ENCODE measurements at regions not wholly inside any gene's neighbourhood (a gene's known extent, or its start where the extent isn't known, plus 50 kb on each side); places are given as distances from the start of the nearest gene placed in this dataset.

DNA sequence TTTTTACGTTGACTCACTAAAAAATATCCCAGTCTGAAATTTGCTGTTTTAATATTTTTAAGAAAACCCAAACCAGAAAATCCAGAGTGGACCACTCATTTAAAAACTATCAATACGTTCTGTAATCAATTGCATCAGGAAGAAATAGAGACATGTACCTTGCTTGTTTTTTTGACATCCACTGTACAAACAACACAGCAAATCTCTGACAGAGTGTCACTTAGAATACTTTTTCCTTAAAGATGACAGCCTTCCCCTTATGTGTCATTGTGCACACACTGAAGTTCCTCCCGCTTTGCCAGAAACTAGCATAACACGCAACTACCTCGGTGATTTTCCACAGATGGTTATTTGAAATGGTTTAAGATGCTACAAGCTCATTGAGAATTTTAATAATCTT, 321.7 kb upstream of the PFKP start:
- no peak overlapping the region for H3K4me3 ChIP-seq
- TF ChIP-seq, protein P1, sequence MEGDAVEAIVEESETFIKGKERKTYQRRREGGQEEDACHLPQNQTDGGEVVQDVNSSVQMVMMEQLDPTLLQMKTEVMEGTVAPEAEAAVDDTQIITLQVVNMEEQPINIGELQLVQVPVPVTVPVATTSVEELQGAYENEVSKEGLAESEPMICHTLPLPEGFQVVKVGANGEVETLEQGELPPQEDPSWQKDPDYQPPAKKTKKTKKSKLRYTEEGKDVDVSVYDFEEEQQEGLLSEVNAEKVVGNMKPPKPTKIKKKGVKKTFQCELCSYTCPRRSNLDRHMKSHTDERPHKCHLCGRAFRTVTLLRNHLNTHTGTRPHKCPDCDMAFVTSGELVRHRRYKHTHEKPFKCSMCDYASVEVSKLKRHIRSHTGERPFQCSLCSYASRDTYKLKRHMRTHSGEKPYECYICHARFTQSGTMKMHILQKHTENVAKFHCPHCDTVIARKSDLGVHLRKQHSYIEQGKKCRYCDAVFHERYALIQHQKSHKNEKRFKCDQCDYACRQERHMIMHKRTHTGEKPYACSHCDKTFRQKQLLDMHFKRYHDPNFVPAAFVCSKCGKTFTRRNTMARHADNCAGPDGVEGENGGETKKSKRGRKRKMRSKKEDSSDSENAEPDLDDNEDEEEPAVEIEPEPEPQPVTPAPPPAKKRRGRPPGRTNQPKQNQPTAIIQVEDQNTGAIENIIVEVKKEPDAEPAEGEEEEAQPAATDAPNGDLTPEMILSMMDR (IDR thresholded peaks at IDR 0.05) = no peak
- ATAC-seq (no peak), DNase-seq (no peak)
- intact Hi-C loops (cut with DNase I) = no loop called here
- no peaks in the 10 kb centered on the region for H3K9me3 ChIP-seq
- H3K27ac ChIP-seq = no peak overlapping the region
- H3K27me3 ChIP-seq = no peaks in the 10 kb centered on the region
- H3K36me3 ChIP-seq = no peaks in the 10 kb centered on the region
- no peaks in the 10 kb centered on the region for H3K4me1 ChIP-seq

DNA sequence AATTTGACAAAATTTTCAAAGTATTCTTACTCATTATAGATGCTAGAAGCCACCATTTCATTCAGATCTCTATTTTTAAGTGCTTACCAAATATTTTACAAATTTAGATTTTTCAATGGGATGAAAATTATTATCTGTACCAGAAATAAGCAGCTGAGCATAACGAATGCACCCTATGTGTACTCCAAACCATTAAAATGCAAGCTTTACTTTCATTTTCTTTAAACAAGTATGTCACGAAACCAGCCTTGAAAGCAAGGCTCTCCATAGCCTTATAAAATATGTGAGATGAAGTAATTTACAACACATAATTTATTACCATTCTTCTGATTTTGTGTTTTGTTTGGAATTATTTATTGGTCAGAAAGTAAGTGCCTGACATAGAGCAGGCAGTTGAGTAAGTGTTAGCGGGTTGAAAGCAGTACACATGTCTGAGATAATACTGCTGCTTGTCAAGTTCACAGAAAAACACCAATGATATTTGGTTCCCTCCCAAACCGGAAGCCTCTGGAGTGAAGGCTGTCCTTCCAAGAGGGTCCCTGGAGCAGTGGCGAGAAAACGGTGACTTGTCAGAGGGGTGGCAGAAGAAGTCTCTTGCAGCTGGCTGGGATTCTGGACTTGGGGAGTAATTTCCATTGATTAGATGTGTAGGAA, 322.7 kb upstream of the PFKP start:
- Histone ChIP-seq H3K4me3 (no peak overlapping the region), H3K27ac (no peak overlapping the region), H3K4me1 (no peaks in the 10 kb centered on the region), H3K36me3 (no peaks in the 10 kb centered on the region), H3K9me3 (no peaks in the 10 kb centered on the region), H3K27me3 (no peaks in the 10 kb centered on the region)
- TF ChIP-seq, protein P1 (IDR thresholded peaks at IDR 0.05) = no peak
- ATAC-seq (no peak), DNase-seq (peak in 2 of 4 donors; percentile 42 to 53)
- intact Hi-C loops (cut with DNase I) = no loop called here

DNA sequence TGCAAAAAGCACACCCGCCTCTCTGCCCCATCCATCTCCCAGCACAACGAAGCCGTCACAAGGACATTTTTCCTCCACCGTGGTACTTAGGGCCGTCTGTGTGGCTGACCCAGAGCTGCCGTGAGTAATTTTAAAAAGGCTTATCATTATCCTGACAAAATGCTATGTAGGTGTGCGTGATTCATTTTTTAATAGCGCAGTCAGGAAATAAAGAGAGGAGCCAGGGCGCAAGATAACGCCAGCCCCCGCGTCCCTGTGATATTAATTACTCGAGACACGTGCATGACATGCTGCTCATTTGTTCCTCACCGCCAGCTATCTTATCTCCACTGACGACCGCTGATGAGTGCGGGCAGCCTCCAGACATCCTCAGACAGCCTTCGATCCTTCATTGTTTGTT, 332.7 kb upstream of the PFKP start:
- TF ChIP-seq, protein P1 (IDR thresholded peaks at IDR 0.05) = no peak
- H3K9me3 ChIP-seq = peaks cover 0 to 15% of the 10 kb centered on the region in 2 donors
- peaks cover 0 to 22% of the 10 kb centered on the region in 2 donors for H3K27me3 ChIP-seq
- H3K4me3 ChIP-seq = no peak overlapping the region
- DNase-seq (no peak), ATAC-seq (no peak)
- no peak overlapping the region for H3K27ac ChIP-seq
- no peaks in the 10 kb centered on the region for H3K4me1 ChIP-seq
- no peaks in the 10 kb centered on the region for H3K36me3 ChIP-seq
- intact Hi-C loops (cut with DNase I) = no loop called here

DNA sequence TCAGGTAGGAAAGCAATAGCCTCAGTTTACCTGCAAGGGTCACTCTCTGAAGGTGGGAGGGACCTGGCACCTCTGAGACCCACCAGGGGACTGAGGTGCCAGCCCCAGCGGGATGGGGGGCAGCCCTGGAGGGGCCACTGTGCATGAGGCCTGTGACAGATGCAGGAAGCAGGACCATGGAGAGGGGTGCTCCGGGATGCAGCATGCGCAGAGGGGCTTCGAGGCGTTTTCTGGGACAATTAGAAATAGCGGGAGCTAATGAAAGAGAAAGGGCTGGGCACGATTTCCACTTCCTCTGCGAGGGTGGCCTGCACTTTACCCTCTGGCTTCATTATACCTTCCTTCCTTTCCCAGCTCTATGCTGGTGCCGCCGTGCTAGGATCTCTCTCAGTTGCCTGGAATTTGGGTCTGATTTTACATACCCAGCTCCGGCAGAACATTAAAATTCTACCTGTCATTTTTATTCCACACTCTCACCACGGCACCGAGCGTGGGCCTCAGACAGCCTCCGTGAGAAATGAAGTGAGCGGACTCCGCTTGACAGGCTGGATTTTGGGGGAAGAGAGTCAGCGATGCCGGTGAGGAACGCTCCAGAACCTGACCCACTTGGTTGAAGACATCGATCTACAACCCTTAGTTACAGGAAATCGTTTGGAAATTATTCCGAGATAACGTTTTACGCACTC, 333.9 kb upstream of the PFKP start:
- Histone ChIP-seq H3K27ac (no peak overlapping the region), H3K9me3 (peaks cover 0 to 15% of the 10 kb centered on the region in 2 donors), H3K36me3 (no peaks in the 10 kb centered on the region), H3K4me1 (no peaks in the 10 kb centered on the region), H3K27me3 (peaks cover 0 to 22% of the 10 kb centered on the region in 2 donors), H3K4me3 (no peak overlapping the region)
- DNase-seq (no peak), ATAC-seq (no peak)
- intact Hi-C loops (cut with DNase I) = no loop called here
- TF ChIP-seq, protein P1 (IDR thresholded peaks at IDR 0.05) = no peak

DNA sequence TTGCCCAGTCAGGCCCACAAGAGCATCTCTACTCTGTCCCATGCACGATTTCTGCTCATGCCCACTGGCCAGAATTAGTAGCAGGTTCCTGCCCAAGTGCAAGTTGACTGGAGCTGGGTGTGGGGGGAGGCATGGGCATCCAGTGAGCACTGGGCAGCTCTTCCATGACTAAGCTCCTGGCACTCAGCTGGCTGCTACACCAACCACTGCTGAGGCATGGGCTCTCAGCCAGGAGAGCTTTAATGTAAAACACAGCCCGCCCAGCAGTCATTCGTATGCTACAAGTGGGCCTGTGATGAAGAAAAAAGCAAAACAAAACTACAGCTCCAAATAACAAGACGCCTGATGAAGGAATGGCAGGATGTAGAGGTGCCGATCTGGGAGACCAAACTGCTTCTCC, 335.4 kb upstream of the PFKP start:
- Histone ChIP-seq H3K4me3 (no peak overlapping the region), H3K36me3 (no peaks in the 10 kb centered on the region), H3K4me1 (no peaks in the 10 kb centered on the region), H3K27me3 (peaks cover 0 to 22% of the 10 kb centered on the region in 2 donors), H3K9me3 (peaks cover 0 to 15% of the 10 kb centered on the region in 2 donors), H3K27ac (no peak overlapping the region)
- intact Hi-C loops (cut with DNase I) = no loop called here
- TF ChIP-seq, protein P1 (IDR thresholded peaks at IDR 0.05) = no peak
- ATAC-seq (no peak), DNase-seq (no peak)
